NT2/D1 (cell line): ENCODE measurements at regions not wholly inside any gene's neighbourhood (a gene's known extent, or its start where the extent isn't known, plus 50 kb on each side); places are given as distances from the start of the nearest gene placed in this dataset.

ENCODE experiments used
- SUZ12 ChIP-seq: IDR thresholded peaks from 2 replicates; pipeline ENCODE4 v1.6.1; 2011; ENCODE audit not compliant: insufficient read length, insufficient read depth; ENCODE audit errors: extremely low read depth
- YY1 ChIP-seq: IDR thresholded peaks from 2 replicates; pipeline ENCODE4 v1.6.1; 2011; ENCODE audit not compliant: insufficient read length, insufficient read depth
- ZNF274 ChIP-seq: IDR thresholded peaks from 2 replicates; pipeline ENCODE4 v1.6.1; 2011; ENCODE audit warnings: mild to moderate bottlenecking, low read depth, low read length

- no peak for TF ChIP-seq YY1
- TF ChIP-seq ZNF274, result no peak
- no peak for TF ChIP-seq SUZ12
Observed at GRCh38 chr1:14506471-14507255, 91.8 kb upstream of the KAZN start.
